CD4-positive, alpha-beta T cell treated with Interleukin-10 for 1 hour (primary cell): ENCODE measurements at regions not wholly inside any gene's neighbourhood (a gene's known extent, or its start where the extent isn't known, plus 50 kb on each side); places are given as distances from the start of the nearest gene placed in this dataset.
A peak's percentile ranks its signal among the peaks of the same experiment; 100 is the strongest.
"Not testable (repeated sequence)": the region's sequence is repeated elsewhere in the genome, so short reads cannot be mapped to it uniquely, and the experiment has no call there.

Experiments used
- DNase-seq: peaks from one replicate; pipeline ENCODE4 v3.0.0-alpha.2; 2020

DNA sequence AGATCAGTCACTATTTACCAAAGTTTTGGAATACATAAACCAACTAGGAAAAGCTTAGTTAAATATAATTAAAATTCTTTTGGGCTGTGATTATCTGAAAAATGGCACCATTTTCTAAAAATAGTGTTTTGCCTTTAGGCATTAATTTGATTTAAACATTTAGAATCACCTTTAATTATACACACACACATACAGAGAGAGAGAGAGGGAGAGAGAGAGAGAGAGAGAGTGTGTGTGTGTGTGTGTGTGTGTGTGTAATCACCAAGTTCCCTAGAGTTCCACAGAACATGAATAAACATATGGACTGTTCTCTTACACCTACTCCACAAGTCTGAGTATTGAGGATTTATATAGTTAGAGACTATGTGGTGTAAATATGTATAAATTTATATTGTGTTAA is 141.2 kb upstream of the ATXN1 start:
- DNase-seq: no peak

DNA sequence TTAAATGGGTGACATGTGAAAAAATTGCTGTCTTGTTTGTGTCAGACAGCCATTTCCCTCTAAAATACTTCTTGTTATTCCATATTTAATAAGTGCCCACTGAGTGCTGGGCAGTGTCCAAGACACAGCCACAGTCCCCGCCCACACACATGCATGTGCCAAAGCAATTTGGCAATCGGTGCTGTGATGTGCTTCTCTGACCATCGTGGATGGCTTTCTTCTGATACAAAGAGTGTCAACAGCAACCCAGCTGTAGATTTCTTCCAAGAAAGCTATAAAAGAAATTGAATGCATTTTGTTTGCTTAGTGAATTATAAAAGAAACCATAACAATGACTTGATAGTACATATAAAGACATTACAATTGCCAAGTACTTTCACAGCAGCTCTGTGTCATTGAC is 140.5 kb upstream of the ATXN1 start:
- no peak for DNase-seq

DNA sequence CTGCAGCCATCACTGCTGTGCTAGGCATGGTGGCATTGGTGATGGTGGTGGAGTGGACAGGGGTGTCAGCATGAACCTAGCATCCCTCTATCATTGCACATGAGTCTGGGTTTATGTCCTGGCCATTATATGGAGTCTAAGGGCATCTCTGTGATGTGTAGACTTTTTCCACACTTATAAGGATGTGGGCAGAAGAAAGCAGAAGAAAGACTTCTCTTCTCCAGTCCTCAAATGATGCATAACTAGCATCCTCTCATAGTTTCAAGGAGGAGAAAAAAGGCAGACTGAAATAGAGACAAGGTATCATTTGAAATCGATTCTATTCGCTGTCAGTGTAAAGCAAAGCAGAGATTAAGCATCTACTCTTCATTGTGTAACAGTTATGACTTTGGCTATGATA is 140.0 kb upstream of the ATXN1 start:
- DNase-seq: no peak

DNA sequence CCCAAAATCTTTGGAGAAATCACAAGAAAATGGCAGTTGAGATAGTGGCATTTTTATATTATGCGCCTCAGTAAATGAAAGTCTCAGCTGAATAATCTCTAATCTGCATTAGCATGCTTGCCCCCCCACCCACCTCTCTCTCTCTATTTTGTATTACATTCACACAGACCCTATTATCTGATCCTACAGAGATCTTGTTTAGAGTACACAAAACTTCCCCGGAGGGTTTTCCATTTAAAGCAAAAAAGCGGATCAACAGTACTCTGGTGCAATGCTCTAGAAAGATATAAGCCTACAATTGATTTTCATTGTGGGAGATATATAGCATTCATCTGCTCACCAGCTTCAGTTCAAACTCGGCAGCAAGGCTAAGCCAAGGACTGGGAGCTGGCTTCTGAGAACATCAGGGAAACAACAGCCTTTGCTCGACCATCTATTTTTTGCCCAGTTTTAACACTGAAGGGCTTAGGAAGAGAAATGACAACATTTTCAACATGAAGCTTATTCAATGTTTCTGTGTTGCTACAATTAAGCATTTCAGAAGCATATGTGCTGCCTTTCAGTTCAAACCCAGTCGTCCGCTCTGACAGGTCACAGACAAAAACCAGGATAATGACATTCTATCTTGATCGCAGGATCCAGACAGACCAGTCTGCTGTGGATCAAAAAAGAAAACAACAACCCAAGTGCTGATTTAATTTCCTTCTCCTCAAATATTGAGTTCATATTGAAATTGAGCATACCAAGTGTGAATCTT is 137.6 kb upstream of the ATXN1 start:
- DNase-seq: no peak

DNA sequence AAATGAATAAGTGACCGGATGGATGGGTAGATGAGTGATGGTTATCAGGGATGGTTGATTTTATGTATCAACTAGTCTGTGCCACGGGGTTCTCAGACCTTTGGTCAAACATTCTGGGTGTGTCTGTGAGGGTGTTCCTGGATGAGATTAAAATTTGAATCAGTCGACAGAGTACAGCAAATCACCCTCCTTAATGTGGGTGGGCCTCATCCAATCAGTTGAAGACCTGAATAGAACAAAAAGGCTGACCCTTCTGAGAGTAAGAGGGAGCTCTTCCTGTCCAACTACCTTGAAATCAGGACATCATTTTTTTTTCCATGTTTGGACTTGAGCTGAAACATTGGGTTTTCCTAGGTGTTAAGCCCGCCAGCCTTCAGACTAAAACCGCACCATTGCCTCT is 136.4 kb upstream of the ATXN1 start:
- DNase-seq: no peak

DNA sequence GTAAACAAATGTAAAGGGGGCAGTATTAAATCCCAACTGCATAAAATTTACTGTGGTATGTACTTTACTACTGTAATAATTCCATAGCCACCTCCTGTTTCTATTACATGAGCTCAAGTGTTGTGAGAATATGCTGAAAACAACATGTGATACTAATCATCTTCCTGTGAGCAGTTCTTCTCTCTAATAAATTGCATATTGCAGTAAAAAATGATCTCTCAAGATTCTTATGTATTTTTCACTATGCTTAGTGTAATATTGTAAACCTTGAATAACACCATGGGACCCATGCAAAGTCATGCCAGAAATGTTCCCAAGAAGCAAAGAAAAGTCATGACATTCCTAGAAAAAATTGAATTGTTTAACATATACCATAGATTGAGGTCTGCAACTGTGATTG is 133.0 kb upstream of the ATXN1 start:
- no peak for DNase-seq

DNA sequence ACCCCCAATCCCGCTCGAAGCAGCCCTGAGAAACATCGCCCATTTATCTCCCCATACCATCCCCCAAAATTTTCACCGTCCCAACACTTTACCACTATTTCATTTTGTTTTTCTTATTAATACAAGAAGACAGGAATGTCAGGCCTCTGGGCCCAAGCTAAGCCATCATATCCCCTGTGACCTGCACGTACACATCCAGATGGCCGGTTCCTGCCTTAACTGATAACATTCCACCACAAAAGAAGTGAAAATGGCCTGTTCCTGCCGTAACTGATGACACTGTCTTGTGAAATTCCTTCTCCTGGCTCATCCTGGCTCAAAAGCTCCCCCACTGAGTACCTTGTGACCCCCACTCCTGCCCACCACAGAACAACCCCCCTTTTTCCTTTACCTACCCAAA is 129.8 kb upstream of the ATXN1 start:
- DNase-seq: not testable (repeated sequence)

DNA sequence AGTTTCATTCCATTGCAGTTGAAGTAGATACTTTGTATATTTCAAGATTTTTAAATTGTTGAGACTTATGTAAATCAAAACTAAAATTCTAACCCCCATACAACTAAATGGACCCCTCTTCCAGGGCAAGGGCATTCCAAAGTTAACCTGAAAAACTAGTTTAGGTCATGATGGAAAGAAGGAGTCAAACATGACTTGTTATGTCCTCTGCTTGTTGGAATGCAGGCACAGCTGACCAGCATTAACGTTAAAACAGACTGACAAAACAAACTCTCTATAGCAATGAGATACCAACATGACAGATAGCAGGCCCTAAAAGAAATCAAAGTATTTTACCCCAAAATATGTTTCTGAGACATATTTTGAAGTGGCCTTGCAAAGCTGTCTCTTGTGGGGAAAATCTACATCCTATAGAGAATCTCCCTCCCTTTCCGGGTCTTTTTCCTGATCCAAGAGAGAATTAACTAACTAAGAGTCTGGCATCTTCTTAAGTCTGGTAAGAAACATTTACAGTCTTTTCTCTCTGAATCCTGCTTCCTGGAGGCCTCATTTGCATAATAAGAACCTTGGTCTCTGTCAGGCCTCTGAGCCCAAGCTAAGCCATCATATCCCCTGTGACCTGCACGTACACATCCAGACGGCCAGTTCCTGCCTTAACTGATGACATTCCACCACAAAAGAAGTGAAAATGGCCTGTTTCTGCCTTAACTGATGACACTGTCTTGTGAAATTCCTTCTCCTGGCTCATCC is 124.3 kb upstream of the ATXN1 start:
- no peak for DNase-seq

DNA sequence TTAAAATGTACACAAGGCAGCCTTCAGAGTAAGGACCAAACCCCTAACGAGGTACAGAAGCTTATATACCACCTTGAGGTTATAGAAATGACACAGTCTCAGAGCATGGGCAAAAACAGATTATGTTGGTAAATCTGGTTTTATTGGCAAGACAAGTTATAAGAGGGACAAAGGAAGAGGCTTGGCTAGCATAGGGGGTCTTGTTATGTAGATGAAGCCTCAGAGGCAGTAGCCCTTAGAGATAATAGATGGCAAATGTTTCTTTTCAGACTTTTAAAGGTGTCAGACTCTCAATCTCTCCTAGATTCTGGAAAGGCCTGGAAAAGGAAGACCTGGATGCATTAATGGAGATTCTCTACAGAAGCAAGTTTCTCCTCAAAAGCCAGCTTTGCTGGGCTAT is 123.3 kb upstream of the ATXN1 start:
- no peak for DNase-seq

DNA sequence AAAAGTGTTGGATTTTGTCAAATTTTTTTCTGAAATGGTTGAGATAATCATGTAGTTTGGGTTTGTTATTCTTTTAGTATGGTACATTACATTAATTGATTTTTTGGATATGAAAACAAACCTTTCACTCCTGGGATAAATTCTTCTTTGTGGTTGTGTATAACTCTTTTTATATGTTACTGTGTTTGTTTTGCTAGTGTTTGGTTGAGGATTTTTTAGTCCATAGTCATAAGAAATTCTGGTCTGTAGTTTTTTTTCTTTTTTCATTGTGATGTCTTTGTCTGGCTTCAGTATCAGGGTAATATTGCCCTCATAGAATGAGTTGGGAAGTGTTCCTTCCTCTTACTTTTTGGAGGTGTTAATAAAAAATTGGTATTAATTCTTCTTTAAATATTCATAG is 122.2 kb upstream of the ATXN1 start:
- DNase-seq: no peak

DNA sequence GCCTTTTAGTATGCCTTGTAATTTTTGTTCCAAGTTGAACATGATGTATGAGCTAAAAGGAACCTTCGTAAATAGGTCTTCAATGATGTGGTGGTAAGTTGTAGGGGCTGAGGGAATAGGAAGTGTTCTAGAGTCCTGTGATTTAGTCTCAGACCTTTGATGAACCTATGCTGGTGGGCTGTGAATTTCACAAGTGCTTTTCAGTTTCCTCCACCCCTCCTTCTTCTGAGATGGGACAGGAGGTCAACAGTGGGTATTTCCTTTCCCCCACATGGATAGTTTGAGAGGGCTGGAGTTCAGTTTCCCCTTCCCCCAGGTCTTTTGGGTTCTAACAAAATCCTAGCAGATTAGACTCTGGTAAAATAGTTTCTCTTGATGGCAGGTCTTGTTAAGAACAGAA is 121.0 kb upstream of the ATXN1 start:
- no peak for DNase-seq

DNA sequence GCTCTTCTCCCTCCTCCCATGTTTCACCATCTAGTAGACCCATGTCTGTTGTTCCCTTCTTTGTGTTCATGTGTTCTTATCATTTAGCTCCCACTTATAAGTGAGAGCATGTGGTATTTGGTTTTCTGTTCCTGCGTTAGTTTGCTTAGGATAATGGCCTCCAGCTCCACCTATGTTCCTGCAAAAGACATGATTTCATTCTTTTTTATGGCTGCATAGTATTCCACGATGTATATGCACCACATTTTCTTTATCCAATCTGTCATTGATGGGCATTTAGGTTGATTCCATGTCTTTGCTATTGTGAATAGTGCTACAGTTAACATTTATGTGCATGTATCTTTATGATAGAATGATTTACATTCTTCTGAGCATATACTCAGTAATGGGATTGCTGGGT is 115.6 kb upstream of the ATXN1 start:
- not testable (repeated sequence) for DNase-seq

DNA sequence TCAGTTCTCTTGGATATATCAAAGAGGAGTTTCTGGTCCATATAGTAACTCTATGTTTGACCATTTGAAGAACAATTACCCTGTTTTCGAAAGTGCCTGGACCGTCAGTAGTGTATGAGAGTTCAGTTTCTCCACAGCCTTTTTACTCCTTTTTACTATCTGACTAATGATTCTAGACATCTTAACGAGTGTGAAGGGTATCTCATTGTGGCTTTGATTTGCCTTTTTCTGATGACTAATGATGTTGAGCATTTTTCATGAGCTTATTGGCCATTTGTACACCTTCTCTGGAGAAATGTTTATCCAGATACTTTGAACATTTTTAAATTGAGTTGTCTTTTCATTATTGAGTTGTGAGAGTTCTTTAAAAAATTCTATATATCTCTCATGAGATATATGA is 114.9 kb upstream of the ATXN1 start:
- DNase-seq: no peak

DNA sequence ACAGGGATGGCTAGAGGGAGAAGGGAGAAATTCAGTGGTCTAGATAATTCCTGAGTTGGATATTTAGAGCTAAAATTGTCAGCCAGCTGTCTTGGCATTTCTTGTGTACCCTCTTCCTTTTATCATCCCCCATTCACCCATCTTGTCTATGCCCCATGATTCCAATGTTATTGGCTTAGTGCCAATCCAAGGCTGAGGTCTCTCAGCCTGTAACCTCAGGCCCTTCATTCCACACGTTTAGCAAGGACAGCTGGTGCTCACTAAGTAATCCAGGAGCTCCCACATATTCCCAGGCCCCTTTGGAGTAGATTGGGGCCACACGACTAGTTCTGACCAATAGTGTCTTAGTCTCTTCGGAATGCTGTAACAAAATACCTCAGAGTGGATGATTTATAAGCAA is 112.4 kb upstream of the ATXN1 start:
- no peak for DNase-seq

DNA sequence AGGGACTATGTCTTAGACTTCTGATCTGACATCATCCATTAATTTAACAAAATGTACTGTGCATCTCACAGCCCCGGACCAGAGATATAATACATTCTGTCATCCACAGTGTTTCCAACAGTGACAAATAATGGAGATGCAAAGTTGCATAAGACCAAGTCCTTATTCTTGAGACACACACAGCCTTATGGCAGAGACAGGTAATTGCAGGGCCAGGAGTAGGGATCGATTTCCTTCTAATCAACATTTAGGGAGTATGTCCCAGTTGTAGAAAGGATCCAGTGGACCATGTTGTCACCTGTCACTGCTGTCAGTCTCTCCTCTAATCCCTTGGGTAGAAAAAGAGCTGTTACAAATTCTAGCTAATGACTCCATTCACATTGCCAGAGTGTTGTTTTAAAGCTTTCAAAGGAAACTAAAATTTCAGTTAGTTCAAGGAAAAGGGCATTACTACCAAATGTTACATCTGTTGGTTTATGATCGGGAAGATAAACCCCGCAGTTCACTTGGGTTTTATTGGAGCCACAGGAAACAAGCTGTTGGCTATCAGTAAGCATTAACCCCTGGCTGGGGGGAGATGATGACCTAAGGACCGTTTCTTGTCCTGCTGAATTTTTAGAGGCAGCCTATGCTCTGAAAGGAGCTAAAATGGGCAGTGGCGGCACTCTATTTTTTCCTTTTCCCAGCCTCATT is 111.4 kb upstream of the ATXN1 start:
- DNase-seq: no peak

DNA sequence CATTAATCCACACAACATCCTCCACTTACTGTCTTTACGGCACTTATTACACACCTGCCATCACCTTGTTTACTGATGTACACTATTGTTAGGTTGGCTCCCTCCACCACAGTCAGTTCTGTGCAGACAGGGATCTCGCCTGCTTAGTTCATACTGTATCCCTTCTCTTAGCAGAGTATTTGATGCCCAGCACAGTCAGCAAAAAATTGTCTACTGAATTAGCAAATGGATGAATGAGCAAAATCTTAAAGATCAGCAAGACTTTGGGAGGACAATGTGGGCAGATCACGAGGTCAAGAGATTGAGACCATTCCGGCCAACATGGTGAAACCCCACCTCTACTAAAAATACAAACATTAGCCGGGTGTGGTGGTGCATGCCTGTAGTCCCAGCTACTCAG is 109.8 kb upstream of the ATXN1 start:
- no peak for DNase-seq

DNA sequence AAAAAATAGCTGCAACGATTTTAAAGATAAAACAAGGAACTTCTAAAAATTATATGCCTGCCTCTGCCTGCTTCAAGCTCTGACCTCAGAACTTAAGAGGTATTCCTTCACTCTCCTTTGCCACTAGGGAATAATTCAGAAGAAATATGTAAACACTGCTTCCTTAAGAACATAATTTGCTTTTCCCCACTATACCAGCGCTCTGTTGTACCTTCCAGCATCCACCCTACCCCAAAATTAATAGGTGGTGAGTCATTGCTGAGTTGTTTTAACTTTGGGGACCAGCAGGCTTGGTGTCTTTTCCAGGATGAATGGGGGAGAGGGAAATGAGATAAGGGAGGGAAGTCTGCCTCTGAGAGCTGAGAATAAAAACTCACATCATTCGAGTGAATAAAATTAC is 107.7 kb upstream of the ATXN1 start:
- no peak for DNase-seq

DNA sequence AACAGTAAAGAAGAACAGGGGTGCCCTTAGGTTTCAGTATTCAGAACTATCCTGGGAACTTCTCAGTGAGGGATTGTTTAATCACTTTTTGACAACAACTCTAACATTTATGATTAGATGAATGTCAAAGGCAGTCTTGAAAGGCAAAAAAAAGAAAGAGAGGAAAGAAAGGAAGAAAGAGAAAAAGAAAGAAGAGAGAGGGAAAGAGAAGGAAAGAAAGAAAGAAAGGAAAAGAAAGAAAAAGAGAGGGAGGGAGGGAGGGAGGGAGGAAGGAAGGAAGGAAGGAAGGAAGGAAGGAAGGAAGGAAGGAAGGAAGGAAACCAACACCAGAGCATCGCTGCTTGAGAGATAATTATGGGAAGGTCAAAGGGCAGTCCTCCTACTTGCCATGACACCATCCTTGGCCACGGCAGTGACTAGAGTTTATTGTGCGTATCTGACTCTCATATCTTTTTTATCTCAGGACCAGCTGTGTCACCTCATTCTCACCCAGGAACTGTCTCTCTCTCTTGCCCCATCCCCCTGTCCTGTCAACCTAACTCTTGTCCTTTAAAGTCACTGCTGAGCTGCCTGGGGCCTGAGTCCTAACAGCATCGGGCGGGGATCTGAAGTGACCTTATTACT is 96.8 kb upstream of the ATXN1 start:
- no peak for DNase-seq

DNA sequence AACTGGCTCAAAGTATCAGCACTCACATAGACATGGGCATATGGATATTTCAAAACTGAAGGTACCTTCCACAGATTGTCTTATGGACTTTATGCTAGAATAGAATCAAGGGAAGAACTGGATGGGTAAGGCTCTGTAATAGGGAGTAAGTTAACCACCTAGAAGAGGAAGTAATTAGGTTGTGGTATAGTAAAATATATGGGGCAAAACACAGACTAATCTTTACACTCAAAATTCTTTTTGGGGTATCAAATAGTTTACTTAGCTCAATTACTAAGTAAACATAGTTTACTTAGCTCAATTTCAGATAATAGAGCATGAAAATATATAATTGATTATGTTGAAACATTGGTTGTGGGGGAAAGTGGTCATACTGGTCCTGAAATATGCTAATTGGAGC is 94.2 kb upstream of the ATXN1 start:
- no peak for DNase-seq

DNA sequence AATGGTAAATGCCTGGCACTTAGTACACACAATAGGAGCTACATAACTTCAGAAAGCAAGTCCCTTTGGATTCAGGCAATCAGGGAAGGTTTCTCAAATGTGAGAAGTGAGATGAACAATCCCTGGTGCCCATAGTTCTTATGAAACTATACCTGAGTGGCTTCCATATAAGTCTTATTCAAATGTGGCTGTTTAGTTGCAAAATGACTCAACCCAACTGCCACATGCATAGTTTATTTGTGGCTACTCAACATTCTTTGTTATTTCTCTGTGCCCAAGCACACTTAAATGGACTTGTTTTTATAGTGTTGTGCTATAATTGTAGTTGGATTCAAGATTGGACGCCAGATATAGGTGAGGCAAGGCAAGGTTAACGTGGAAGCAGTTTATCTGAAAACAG is 93.7 kb upstream of the ATXN1 start:
- DNase-seq: no peak

DNA sequence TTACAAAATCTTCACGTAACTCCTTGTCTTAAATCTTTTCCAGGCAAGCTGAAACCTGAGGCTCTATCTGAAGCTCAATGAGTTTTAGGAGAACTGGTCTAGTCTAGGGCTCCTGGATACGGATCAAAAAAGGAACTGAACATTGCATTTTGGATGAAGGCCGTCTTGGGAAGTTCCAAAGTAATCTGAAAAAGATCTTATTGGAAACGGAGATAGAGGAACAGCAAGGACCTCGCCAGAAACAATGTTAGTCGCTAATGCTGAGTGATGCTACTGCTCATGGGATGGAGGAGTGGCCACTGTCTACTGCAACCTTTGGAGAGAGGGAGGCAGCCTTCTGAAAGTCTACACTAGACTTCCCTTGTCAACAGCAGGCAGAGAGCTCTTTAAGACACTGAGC is 91.4 kb upstream of the ATXN1 start:
- DNase-seq: no peak

DNA sequence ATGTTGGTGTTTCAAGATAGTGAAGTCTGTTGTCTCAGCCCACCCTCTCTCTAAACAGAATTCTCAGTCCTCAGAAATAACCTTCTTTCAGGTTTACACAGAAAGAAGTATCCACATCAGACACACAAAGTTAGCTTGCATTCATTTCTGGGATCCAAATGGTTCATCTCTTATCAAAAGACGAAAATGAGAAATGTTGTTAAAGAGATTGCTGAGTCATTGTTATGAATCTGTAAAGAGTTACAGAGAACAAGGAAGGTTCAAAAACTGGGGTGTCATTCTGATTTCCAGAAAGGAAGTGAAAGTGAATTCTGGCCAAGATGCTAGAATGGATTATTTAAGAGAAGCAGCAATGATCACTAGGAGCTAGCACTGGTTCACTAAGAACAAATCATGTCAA is 90.5 kb upstream of the ATXN1 start:
- DNase-seq: peak; percentile 3

DNA sequence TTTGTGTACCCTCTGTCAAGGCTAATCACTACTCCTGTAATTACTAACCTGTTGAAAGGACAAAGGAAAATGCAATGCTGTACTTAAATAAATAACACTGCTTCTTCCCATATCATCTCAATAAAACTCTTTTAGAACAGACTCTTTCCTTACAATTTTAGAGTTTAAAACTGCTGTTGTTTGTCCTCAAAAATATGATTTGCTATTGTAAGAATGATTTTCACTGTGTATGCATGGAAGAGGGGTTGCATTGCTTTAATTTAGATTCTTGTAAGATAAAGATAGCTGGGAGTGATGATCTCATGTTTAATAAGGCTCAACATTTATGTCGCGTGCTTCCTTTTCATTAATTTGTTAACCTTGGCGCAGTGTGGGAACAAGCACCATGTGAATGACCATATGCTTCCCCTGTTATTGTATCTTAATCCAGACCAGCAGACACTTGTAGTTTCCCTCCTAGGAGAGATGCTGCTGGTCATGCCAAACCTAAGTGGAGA is 89.8 kb upstream of the ATXN1 start:
- no peak for DNase-seq

DNA sequence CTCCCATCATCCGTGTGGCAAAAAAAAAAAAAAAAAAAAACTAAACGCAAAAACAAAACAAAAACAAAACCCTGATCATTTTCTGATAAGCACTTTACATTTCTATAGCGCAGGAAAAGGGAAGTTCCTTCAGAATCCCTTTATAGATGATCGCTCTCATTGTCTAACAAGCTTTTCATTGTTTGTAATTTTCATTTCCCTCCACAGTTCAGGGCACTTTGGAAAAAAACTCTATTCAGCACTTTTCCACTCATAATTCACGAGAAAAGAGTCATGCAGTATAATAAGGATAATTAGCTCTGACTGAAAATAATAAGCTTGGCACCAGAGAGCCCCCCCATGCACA is 89.4 kb upstream of the ATXN1 start:
- DNase-seq: no peak
